GM19395 (cell line): ENCODE measurements at regions not wholly inside any gene's neighbourhood (a gene's known extent, or its start where the extent isn't known, plus 50 kb on each side); places are given as distances from the start of the nearest gene placed in this dataset.
"Not testable (repeated sequence)": the region's sequence is repeated elsewhere in the genome, so short reads cannot be mapped to it uniquely, and the experiment has no call there.

Experiments used
- ATAC-seq: cut with Tn5 transposase; IDR thresholded peaks from one replicate; pipeline ENCODE4 v1.9.1; 2021; ENCODE audit warnings: mild to moderate bottlenecking, moderate library complexity; ENCODE audit not compliant: unreplicated experiment

- ATAC-seq = no peak
These were observed 289.6 kb downstream of the RFPL4B start for GRCh38 chr6:112636650-112637262.

- ATAC-seq = no peak
These were observed 292.3 kb downstream of the RFPL4B start for GRCh38 chr6:112639391-112639831.

DNA sequence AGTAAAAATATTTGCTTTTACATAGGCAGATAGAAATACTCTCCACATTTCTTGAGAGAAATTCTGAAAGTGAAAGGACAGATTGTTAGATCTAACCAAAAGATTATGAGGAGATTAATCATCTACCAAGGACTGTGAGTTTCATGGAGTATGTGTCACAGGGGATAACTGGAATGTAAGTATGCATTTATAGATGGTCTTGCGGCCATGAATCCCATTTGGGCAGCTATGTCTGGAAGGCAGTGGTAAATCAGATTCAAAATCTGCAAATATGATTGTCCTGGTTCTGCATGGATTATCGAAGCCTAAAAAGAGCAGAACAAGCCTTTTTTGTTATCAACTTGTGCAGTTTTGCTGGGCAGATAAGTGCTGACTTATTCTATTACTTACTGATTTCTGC lies 293.8 kb downstream of the RFPL4B start:
- no peak for ATAC-seq

DNA sequence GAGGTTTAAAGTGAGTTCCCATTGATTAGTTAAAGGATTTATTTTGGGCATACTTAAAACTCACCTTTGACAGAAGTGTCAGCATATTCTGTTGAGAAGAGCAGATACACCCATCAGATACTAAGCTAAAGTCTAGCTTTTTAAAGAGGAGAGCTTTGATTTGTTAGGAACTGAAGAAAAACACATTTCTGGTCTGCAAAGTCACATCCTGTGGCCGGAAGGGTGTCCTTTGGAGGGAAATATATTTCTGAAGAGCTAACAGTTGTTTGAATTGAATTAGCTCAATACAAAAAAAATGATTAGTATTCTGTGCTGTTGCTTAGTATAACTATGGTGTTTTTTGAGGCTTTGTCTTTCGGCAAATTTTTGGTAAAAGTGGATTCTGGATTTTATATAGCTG lies 302.7 kb downstream of the RFPL4B start:
- ATAC-seq = no peak

DNA sequence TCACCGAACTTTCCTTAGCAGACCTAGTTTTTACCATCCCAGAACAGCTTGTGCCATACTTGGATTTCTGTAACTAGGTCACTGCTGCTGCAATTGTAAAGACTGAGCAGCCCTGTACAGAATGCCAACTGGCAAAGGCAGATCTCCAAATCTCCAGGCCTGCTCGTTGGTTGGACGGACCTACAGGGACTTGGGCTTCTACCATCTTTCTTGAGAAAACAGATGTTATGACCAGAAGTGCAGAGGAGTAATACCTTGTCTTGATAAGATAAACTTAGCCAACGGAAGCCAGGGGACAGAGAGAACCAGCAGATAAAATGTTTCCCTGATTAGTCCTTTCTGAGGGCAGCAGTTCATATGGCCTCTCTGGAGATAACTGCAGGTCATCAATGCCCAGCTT lies 304.1 kb downstream of the RFPL4B start:
- ATAC-seq = no peak

DNA sequence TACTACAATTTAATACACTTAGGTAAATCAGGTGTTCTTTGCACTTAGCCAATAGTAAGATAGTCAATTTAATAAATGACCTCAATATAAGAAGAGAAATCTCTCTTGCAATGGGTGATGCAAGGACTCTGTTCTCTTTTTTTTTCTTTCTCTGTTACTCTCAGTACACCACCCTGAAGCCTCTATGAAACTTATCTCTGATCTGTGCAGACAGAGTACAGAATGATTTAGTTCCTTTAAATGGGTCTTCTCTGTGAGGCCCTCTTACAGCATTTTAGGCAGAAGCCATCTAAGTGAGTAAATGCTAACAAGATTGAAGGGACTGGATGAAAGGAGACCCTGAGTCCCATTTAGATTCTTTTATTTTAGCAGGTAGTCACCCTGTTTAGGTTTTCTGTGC lies 312.8 kb downstream of the RFPL4B start:
- ATAC-seq = no peak

GRCh38 chr6:112660626-112661025 lies 313.5 kb downstream of the RFPL4B start:
- no peak for ATAC-seq

- ATAC-seq = no peak
These were observed 316.6 kb downstream of the RFPL4B start for GRCh38 chr6:112663698-112664097.

GRCh38 chr6:112665114-112665513 lies 318.0 kb downstream of the RFPL4B start:
- no peak for ATAC-seq

GRCh38 chr6:112665815-112666214 lies 318.7 kb downstream of the RFPL4B start:
- no peak for ATAC-seq

- no peak for ATAC-seq
These were observed 320.3 kb downstream of the RFPL4B start for GRCh38 chr6:112667427-112667826.

GRCh38 chr6:112680091-112680490 lies 333.0 kb downstream of the RFPL4B start:
- ATAC-seq = no peak

DNA sequence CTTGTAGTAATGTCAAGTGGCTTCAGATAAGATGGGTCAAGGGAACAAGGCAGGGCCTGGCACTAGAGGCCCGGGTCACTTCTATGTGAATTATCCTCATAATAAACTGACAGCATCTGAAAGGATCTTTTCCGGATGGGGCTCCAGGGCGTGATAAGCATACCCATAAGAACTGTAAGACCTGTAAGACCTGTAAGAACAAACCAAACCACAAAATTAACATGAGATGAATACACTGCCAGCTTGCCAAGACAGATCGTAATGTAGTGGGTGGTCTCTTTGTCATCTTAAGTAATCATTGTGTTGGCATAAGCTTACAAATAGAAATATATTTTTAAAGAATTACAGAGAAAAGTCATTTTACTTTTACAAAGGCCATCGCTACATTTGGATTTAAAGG lies 334.9 kb downstream of the RFPL4B start:
- ATAC-seq = no peak

DNA sequence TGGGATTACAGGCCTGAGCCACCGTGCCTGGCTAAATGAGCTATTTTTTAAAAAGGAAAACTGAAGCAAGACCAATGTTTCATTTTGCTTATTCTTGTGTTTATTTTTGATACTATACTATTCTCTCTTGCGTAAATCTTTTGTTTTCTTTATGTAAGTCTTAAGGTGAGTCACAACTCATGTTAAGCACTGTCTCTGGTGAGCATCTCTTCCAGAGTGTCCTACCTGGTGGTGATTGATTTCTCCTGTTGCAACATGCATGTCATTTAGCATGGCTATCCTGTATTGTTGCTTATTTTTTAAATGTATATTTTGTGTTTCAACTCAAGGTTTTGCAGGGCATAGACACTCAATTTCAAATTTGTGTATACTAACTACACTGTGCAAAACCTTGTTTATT lies 336.0 kb downstream of the RFPL4B start:
- ATAC-seq = no peak

- ATAC-seq = no peak
These were observed 336.8 kb downstream of the RFPL4B start for GRCh38 chr6:112683926-112684325.

- ATAC-seq = not testable (repeated sequence)
These were observed 338.5 kb downstream of the RFPL4B start for GRCh38 chr6:112685521-112686220.

DNA sequence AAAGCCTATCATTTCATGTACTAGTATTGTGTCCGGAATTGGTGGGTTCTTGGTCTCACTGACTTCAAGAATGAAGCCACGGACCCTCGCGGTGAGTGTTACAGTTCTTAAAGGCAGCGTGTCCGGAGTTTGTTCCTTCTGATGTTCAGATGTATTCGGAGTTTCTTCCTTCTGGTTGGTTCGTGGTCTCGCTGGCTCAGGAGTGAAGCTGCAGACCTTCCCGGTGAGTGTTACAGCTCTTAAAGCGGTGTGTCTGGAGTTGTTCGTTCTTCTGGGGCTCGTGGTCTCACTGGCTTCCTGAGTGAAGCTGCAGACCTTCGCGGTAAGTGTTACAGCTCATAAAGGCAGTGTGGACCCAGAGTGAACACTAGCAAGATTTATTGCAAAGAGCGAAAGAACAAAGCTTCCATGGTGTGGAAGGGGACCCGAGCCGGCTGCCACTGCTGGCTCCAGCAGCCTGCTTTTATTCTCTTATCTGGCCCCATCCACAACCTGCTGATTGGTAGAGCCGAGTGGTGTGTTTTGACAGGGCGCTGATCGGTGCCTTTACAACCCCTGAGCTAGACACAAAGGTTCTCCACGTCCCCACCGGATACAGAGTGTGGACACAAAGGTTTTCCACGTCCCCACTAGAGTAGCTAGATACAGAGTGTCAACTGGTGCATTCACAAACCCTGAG lies 341.5 kb downstream of the RFPL4B start:
- not testable (repeated sequence) for ATAC-seq

GRCh38 chr6:112689183-112689858 lies 342.2 kb downstream of the RFPL4B start:
- not testable (repeated sequence) for ATAC-seq

DNA sequence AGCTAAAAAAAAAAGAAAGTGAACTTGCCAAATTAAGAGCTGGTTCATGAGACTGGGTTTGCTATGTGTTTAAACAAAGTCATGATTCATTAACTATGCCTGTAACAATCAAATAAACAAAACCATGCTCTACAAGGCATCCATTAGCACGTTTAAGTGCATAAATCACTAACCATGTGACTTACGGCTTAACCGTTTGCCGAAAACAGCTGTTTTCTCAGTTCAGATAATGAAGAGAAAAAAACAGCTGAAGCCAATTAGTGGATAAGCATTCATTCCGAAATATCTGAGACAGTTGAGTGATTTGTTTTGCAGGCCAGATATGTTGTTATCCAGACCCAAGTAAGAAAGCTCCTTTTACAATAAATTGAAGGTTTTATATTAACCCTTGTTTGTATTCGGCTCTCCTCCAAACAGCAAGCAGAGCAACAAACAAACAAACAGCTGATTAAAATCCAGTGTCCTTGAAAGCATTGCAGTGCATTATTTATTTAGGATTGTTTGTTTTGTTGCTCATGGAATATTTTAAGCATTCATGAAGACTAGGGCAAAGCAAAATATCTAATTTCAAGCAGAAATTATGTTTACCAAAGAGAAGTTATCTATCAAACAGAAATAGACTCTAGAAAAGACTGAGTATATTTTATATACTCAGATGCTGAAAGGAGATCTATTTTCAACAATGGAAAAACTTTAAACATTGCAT lies 343.5 kb downstream of the RFPL4B start:
- no peak for ATAC-seq

DNA sequence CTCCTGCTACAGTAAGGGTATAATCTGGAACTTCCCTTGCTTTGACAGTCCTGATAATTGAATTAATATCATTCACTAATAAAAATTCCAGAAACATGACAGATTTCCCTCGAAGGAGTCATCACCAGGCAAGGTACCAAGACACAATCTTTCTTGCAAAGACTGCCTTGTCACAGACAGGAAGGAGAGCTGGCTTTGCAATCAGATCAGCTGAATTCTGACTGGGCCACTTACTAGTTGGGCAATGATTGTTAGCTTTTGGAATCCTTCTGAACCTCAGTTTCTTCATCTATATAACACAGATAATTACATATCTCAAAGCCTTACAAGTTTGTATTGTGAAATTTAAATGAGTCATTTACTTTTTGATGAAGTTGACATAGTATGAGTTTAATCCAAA lies 344.2 kb downstream of the RFPL4B start:
- ATAC-seq = no peak

- no peak for ATAC-seq
These were observed 347.9 kb downstream of the RFPL4B start for GRCh38 chr6:112695001-112695400.
